Neural crest cell (in vitro differentiated cells): ENCODE measurements at regions not wholly inside any gene's neighbourhood (a gene's known extent, or its start where the extent isn't known, plus 50 kb on each side); places are given as distances from the start of the nearest gene placed in this dataset.
"Not testable (repeated sequence)": the region's sequence is repeated elsewhere in the genome, so short reads cannot be mapped to it uniquely, and the experiment has no call there.

Source experiments
- DNase-seq: peaks from one replicate; pipeline ENCODE4 v3.0.0; 2021; ENCODE audit warnings: low read depth, mixed read lengths, low spot score
- H3K27ac Mint-ChIP-seq: one replicate; pipeline ENCODE4 v1.8.0; 2021; ENCODE audit warnings: mild to moderate bottlenecking, mixed read lengths; ENCODE audit not compliant: unreplicated experiment
- H3K27me3 Mint-ChIP-seq: 2 replicates; pipeline ENCODE4 v1.8.0; 2021; ENCODE audit warnings: low read depth, mild to moderate bottlenecking, mixed read lengths
- H3K36me3 Mint-ChIP-seq: 2 replicates; pipeline ENCODE4 v1.8.0; 2021; ENCODE audit warnings: low read depth, mild to moderate bottlenecking, mixed read lengths
- H3K4me1 Mint-ChIP-seq: 2 replicates; pipeline ENCODE4 v1.8.0; 2021; ENCODE audit warnings: mixed read lengths
- H3K4me3 Mint-ChIP-seq: one replicate; pipeline ENCODE4 v1.8.0; 2021; ENCODE audit warnings: mild to moderate bottlenecking, mixed read lengths
- H3K9me3 Mint-ChIP-seq: 2 replicates; pipeline ENCODE4 v1.8.0; 2021; ENCODE audit warnings: mixed read lengths
- CTCF ChIP-seq: fragments of 200-600 bp; sonication (generic); conservative IDR thresholded peaks from 2 replicates; pipeline ENCODE4 v1.5.0; 2021; ENCODE audit warnings: antibody characterized with exemption, mild to moderate bottlenecking

GRCh38 chr9:75378036-75378435 is 289.7 kb downstream of the OSTF1 start:
- no peak overlapping the region for H3K27ac Mint-ChIP-seq
- peaks cover 2% of the 10 kb centered on the region for H3K9me3 Mint-ChIP-seq

DNA sequence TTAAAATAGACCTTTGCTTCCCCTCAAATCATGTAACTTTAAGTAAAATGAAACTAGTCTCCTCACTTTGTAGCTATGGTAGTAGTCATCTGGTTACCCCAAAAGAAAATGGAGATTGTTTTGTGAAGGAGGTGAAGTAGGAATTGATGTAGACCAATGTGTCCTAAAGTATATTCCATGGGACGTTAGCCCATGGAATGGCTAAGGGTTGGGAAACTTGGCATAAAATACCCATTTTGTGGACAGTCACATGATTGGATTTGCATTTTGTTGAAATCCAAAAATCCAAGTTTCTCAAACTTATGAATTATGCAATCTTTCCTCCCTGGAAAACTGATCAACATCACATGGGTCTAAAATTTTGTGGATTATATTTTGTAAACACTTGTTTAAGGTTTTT is 290.6 kb downstream of the OSTF1 start:
- DNase-seq: no peak
- Mint-ChIP-seq H3K27me3 (no peaks in the 10 kb centered on the region), H3K9me3 (peaks cover 6% of the 10 kb centered on the region), H3K27ac (no peak overlapping the region), H3K36me3 (peaks cover 3% of the 10 kb centered on the region), H3K4me3 (no peak overlapping the region), H3K4me1 (peaks cover 5% of the 10 kb centered on the region)
- TF ChIP-seq CTCF: no peak

More at GRCh38 chr9:75378036-75378435, 289.7 kb downstream of the OSTF1 start:
- H3K27me3 Mint-ChIP-seq: no peaks in the 10 kb centered on the region
- TF ChIP-seq CTCF: no peak
- DNase-seq: no peak
- H3K36me3 Mint-ChIP-seq: no peaks in the 10 kb centered on the region
- no peaks in the 10 kb centered on the region for H3K4me1 Mint-ChIP-seq
- no peak overlapping the region for H3K4me3 Mint-ChIP-seq

GRCh38 chr9:75382126-75382525 is 293.8 kb downstream of the OSTF1 start:
- Mint-ChIP-seq H3K4me3 (no peak overlapping the region), H3K9me3 (peaks cover 17% of the 10 kb centered on the region), H3K36me3 (peaks cover 7% of the 10 kb centered on the region), H3K27ac (no peak overlapping the region), H3K27me3 (no peaks in the 10 kb centered on the region), H3K4me1 (peaks cover 5% of the 10 kb centered on the region)
- no peak for TF ChIP-seq CTCF
- no peak for DNase-seq

DNA sequence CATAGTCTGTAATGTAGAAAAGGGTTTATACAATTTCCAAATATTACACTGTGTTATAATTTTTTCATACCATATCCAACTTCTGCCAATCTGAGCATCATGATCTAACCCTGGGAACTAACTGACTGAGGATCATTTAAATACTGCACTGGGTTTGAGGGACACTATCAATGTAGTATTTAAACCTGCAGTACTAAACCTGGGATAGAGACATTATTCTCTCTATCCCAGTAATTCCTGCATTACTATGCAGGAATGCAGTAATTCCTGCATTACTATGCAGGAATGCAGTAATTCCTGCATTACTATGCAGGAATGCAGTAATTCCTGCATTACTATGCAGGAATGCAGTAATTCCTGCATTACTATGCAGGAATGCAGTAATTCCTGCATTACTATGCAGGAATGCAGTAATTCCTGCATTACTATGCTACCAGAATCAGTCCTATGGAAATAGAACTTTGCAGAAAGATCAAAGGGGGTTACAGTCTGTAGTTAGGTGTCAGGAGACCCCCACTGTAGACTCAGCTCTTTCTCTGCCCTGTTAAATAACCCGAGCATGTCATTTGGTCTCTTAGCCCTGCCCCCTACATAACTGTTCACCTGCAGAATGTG is 295.2 kb downstream of the OSTF1 start:
- H3K4me1 Mint-ChIP-seq, H3K27me3 Mint-ChIP-seq, H3K36me3 Mint-ChIP-seq, H3K4me3 Mint-ChIP-seq, DNase-seq, H3K27ac Mint-ChIP-seq: not testable (repeated sequence)
- peaks cover 17% of the 10 kb centered on the region for H3K9me3 Mint-ChIP-seq

- peaks cover 17% of the 10 kb centered on the region for H3K9me3 Mint-ChIP-seq
- peaks cover 5% of the 10 kb centered on the region for H3K4me1 Mint-ChIP-seq
- no peak overlapping the region for H3K4me3 Mint-ChIP-seq
- no peak overlapping the region for H3K27ac Mint-ChIP-seq
- no peak for TF ChIP-seq CTCF
- peaks cover 8% of the 10 kb centered on the region for H3K36me3 Mint-ChIP-seq
- H3K27me3 Mint-ChIP-seq: no peaks in the 10 kb centered on the region
- DNase-seq: no peak
These were observed 296.9 kb downstream of the OSTF1 start for GRCh38 chr9:75385236-75385635.

GRCh38 chr9:75389101-75389500 is 300.8 kb downstream of the OSTF1 start:
- no peaks in the 10 kb centered on the region for H3K4me1 Mint-ChIP-seq
- no peak overlapping the region for H3K27ac Mint-ChIP-seq
- H3K4me3 Mint-ChIP-seq: no peak overlapping the region
- no peak for DNase-seq
- H3K36me3 Mint-ChIP-seq: peaks cover 4% of the 10 kb centered on the region
- H3K9me3 Mint-ChIP-seq: peaks cover 13% of the 10 kb centered on the region
- no peaks in the 10 kb centered on the region for H3K27me3 Mint-ChIP-seq
- no peak for TF ChIP-seq CTCF
